Endothelial cell of umbilical vein (primary cell): ENCODE measurements at regions not wholly inside any gene's neighbourhood (a gene's known extent, or its start where the extent isn't known, plus 50 kb on each side); places are given as distances from the start of the nearest gene placed in this dataset.

ENCODE experiments used
- CTCF ChIP-seq, 2 donors: IDR thresholded peaks; 1 replicate in 1 of 2; 2 replicates in 1 of 2; pipeline ENCODE4 v1.5.1; 2011; ENCODE audit warnings: low read length in 2 of 2, mild to moderate bottlenecking in 2 of 2, moderate library complexity in 2 of 2, control low read depth in 1 of 2, inconsistent platforms in 1 of 2, low read depth in 1 of 2; ENCODE audit not compliant: insufficient read depth in 1 of 2; ENCODE audit errors: extremely low read depth in 1 of 2
- EZH2 ChIP-seq: IDR thresholded peaks from 2 replicates; pipeline ENCODE4 v1.6.1; 2012; ENCODE audit warnings: borderline replicate concordance, low read depth, mild to moderate bottlenecking, moderate library complexity, low read length, inconsistent platforms; ENCODE audit not compliant: severe bottlenecking
- JUN ChIP-seq: IDR thresholded peaks from 2 replicates; pipeline ENCODE4 v1.6.1; 2011; ENCODE audit warnings: borderline replicate concordance, low read depth; ENCODE audit not compliant: insufficient read length, insufficient read depth
- MYC ChIP-seq: IDR thresholded peaks from one replicate; pipeline ENCODE4 v1.6.1; 2011; ENCODE audit warnings: mild to moderate bottlenecking, low read depth, low read length
- POLR2A ChIP-seq: IDR thresholded peaks from 2 replicates; pipeline ENCODE4 v1.6.1; 2012; ENCODE audit warnings: low read depth, mild to moderate bottlenecking, control low read depth, low read length
- POLR2AphosphoS5 ChIP-seq: IDR thresholded peaks from 2 replicates; pipeline ENCODE4 v1.6.1; 2012; ENCODE audit warnings: low read depth, mild to moderate bottlenecking, control low read depth, low read length, moderate library complexity; ENCODE audit not compliant: insufficient read depth
- TF ChIP-seq, protein P1 (sequence below): IDR thresholded peaks from 2 replicates; pipeline ENCODE4 v1.6.1; 2011; ENCODE audit not compliant: insufficient read depth, insufficient read length

GRCh38 chr3:159538507-159538906, 450.1 kb upstream of the IL12A start:
- TF ChIP-seq CTCF (IDR thresholded peaks at IDR 0.05; ENCODE audit: extremely low read depth in 1 of 2, insufficient read depth in 1 of 2, low read depth in 1 of 2, low read length in 2 of 2) (no peak), JUN (no peak), POLR2A (no peak), MYC (no peak), POLR2AphosphoS5 (no peak), EZH2 (no peak)
- TF ChIP-seq, protein P1, sequence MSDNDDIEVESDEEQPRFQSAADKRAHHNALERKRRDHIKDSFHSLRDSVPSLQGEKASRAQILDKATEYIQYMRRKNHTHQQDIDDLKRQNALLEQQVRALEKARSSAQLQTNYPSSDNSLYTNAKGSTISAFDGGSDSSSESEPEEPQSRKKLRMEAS = no peak
